Esophagus muscularis mucosa (tissue), 4 donors: ENCODE measurements at regions not wholly inside any gene's neighbourhood (a gene's known extent, or its start where the extent isn't known, plus 50 kb on each side); places are given as distances from the start of the nearest gene placed in this dataset.

Source experiments
- EP300 ChIP-seq: sonication (generic); formaldehyde crosslinking; IDR thresholded peaks from one replicate; pipeline ENCODE4 v1.6.1; 2017; ENCODE audit warnings: antibody characterized with exemption
- POLR2A ChIP-seq: fragments of 450-650 bp; IDR thresholded peaks from one replicate; pipeline ENCODE4 v1.6.1; 2017; ENCODE audit warnings: antibody characterized with exemption, moderate library complexity, mild to moderate bottlenecking, low read depth
- TF ChIP-seq, protein P1 (sequence below), 3 experiments: fragments of 200-600 bp in 2 of 3; fragments of 450-650 bp in 1 of 3; sonication (generic) in 2 of 3; IDR thresholded peaks; one replicate each; pipeline ENCODE4 v1.5.1; 2017 to 2019; ENCODE audit warnings: antibody characterized with exemption in 3 of 3, mild to moderate bottlenecking in 2 of 3, moderate library complexity in 1 of 3

DNA sequence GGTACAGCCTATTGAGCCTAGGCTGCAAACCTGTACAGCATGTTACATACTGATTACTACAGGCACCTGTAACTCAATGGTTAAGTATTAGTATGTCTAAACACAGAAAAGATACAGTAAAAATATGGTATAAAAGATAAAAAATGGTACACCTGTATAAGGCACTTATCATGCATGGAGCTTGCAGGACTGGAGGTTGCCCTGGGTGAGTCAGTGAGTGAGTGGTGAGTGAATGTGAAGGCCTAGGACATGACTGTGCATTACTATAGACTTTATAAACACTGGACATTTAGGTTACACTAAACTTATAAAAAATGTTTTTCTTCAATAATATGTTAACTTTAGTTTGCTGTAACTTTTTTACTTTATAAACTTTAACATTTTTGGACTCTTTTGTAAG, 171.3 kb downstream of the SLC28A3 start:
- TF ChIP-seq, protein P1, sequence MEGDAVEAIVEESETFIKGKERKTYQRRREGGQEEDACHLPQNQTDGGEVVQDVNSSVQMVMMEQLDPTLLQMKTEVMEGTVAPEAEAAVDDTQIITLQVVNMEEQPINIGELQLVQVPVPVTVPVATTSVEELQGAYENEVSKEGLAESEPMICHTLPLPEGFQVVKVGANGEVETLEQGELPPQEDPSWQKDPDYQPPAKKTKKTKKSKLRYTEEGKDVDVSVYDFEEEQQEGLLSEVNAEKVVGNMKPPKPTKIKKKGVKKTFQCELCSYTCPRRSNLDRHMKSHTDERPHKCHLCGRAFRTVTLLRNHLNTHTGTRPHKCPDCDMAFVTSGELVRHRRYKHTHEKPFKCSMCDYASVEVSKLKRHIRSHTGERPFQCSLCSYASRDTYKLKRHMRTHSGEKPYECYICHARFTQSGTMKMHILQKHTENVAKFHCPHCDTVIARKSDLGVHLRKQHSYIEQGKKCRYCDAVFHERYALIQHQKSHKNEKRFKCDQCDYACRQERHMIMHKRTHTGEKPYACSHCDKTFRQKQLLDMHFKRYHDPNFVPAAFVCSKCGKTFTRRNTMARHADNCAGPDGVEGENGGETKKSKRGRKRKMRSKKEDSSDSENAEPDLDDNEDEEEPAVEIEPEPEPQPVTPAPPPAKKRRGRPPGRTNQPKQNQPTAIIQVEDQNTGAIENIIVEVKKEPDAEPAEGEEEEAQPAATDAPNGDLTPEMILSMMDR (IDR thresholded peaks at IDR 0.05), result no peak
- TF ChIP-seq POLR2A (no peak), EP300 (no peak)
